ENCODE measurements at regions not wholly inside any gene's neighbourhood (a gene's known extent, or its start where the extent isn't known, plus 50 kb on each side); places are given as distances from the start of the nearest gene placed in this dataset.

GRCh38 chr20:6999381-6999780, 231.9 kb downstream of the BMP2 start:
- TF ChIP-seq SPI1 (IDR thresholded peaks at IDR 0.05; ENCODE audit: low read depth, low read length) (no peak), POLR2AphosphoS5 (IDR thresholded peaks at IDR 0.05; ENCODE audit: low read depth, low read length) (no peak), POLR2A (IDR thresholded peaks at IDR 0.05; ENCODE audit: low read depth, low read length) (no peak), POU2F2 (IDR thresholded peaks at IDR 0.05; ENCODE audit: low read depth, low read length) (no peak)

Data from GM12891 (cell line).